Activated T-cell treated with anti-CD3 and anti-CD28 coated beads for 1 hour (primary cell): ENCODE measurements at regions not wholly inside any gene's neighbourhood (a gene's known extent, or its start where the extent isn't known, plus 50 kb on each side); places are given as distances from the start of the nearest gene placed in this dataset.

ENCODE experiments used
- DNase-seq: peaks from one replicate; pipeline ENCODE4 v3.0.0-alpha.2; 2020; ENCODE audit warnings: low read depth

GRCh38 chr17:77602062-77602746 is 356.3 kb upstream of the TNRC6C start:
- DNase-seq: no peak

GRCh38 chr17:77602883-77603640 is 355.4 kb upstream of the TNRC6C start:
- no peak for DNase-seq

DNA sequence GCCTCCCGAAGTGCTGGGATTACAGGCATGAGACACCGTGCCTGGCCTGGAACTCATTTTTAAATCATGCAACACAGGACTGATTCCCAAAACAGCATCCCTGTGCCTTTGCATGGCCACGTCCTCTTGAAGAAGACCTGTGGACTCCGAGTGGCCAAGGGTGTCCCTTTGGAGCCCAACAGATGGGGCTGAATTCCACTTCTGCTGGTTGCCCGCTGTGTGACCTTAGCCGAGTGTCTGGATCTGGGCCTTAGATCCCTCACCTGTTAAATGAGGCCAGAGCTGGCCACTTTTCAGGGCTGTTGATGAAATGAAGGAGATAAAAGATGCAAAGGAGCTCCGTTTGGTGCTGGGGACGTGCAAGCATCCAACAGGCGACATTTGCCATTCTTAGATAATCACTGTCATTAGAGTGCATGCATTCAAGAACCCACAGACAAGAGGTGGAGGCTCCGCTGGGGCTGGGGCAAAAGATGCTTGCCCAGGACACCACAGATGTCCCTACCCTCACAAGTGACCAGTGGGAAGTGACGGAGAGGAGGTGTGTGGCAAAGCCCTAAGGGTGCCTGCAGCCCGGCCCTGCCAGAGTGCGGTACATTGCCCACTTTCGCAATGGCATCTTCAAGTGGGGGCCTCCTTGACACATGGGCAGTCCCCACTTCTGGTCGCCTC is 354.1 kb upstream of the TNRC6C start:
- DNase-seq: no peak

GRCh38 chr17:77604973-77605313 is 353.6 kb upstream of the TNRC6C start:
- no peak for DNase-seq

DNA sequence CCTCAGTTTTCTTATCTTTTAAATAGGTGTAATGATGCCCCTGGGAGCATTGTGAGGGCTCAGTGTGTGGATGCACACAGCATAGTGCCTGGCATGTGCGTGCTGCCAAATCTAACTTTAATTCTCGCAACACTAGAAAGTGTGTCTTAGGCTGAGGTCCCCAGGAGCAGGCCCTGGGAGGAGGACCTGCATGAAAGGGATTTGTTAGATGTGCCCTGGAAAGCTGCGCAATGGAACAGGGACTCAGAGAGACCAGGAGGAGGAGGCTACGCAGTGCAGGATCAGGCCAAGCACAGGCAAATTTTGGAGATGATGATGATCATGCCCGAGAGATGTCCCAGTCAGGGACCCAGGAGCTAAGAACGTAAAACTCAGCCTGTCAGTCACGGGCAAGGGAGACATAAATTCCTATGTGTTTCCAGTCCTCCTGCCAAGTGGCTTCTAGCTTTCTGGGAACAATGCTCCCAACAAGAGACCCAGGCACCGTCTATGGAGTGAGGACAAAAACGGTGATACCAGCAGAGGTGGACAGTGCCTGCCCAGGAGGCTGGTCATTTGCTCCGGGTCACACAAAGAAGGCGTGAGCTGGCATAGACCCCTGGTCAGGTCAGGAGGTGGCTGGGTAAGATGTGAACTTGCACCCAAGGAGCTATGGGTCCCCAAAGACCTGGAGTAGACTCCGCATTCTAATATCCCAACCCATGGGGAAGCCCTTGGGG is 352.2 kb upstream of the TNRC6C start:
- DNase-seq: no peak

DNA sequence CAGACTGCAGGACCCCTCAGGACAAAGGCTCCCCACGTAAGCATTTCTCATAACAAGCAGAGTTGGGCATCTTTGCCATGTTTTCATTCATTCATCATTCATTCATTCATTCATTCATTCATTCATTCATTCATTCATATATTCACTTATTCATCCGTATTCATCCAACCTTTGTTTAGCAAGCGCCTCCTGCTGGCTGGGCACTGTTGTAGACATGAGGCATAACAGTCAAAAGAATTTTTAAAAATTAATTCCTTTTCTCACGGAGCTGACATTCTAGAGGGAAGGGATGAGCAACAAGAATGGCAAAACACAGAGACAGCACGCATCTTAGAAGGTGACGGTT is 351.7 kb upstream of the TNRC6C start:
- no peak for DNase-seq

DNA sequence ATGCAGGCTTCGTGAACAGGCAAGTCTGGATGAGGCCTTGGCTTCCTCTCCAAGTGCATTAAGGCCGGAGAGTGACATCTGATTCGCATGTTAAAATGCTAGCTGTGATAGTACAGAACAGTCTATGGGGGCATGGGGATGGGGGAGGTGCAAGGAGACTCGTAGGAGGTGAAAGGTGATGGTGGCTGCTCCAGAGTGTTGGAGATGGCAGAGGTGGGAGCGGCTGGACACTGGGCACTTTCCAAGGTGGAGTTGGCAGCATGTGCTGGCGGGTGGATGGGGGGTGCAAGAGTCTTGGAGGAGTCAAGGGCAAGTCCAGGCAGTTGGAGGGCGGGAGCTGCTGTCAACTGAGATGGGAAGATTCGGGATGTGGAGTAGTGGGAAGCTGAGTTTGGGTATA is 350.9 kb upstream of the TNRC6C start:
- DNase-seq: no peak

GRCh38 chr17:77608431-77608830 is 350.1 kb upstream of the TNRC6C start:
- DNase-seq: no peak

GRCh38 chr17:77609553-77610517 is 348.7 kb upstream of the TNRC6C start:
- peak; percentile 46 for DNase-seq

- no peak for DNase-seq
Measured at GRCh38 chr17:77610518-77610893, 348.0 kb upstream of the TNRC6C start.

- DNase-seq: no peak
Measured at GRCh38 chr17:77610972-77611521, 347.5 kb upstream of the TNRC6C start.

- no peak for DNase-seq
Measured at GRCh38 chr17:77611791-77612502, 346.6 kb upstream of the TNRC6C start.

DNA sequence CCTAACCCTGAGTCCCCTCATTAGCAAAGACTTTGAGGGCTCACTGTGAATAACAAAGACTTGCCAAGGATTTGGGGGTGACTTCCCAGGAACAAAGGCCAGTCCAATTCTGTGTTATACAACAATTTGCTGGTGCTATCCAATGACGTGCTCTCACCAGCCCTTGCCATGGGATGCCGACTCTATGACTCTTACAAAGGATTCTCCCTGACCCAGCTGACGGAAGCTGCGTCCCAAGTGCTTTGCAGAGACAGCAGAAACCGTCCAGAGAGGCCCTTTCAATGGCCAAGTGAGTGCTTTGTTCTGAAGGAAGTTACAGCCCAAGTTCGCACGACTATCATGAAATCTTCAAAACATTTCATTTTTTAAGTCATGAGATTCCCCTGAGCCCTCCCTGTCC is 345.3 kb upstream of the TNRC6C start:
- DNase-seq: no peak

DNA sequence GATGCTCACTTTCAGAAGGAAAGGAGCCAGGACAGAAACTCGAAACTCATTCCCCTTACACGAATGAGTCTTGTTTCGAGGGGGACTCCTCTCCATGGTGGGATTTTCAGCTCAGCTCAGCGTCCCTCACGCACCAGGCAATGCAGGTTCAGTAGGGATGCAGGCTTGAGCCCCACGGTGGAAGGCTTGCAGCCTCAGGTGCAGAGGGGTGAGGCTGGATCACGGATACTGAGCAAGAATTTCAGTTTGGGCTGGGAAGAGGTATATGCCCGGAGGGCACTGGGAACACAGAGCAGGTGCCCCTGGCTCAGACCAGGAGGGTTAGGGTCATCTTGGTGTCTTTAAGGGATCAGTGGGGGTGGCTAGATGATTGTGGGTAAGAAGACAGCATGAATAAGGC is 344.9 kb upstream of the TNRC6C start:
- no peak for DNase-seq

DNA sequence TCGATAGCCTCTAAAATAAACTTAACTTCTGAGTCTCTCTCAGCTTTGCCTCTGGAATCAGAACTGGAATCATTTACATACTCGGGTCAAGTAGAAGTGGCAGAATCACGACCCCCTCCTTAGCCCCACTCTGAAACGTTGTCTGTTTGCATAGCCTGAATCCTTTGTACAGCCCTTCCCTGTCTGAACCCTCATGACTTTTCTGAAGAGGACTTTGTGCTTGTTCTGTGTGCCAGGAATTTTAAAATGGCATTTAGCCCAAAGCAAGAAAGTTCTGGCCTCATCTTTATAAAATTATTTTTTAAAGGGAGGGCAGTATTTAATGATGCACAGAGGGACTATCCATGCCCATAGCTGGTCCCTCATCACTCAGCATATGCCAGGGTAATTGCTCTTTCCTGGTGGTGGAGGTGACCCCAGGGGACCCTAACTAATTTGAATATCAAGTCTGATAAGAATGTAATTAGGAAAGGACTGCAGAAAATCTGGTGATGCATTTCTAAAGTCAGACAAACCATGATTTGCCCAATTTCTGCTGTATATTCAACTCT is 342.7 kb upstream of the TNRC6C start:
- no peak for DNase-seq

DNA sequence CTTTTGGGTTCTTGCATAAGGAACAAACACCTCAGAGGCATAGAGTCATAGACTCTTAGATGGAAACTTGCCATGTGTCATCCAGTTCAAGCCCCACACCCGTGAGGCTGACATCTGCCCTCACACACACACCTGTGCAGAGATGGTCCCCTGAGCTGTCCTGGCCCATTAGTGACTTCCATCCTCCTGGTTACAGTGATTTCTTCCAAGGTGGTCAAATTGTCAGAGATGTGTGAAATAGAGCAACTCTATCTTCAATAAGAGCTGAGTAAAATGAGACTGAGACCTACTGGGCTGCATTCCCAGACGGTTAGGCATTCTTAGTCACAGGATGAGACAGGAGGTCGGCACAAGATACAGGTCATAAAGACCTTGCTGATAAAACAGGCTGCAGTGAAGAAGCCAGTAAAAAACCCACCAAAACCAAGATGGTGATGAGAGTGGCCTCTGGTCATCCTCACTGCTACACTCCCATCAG is 342.2 kb upstream of the TNRC6C start:
- DNase-seq: no peak

DNA sequence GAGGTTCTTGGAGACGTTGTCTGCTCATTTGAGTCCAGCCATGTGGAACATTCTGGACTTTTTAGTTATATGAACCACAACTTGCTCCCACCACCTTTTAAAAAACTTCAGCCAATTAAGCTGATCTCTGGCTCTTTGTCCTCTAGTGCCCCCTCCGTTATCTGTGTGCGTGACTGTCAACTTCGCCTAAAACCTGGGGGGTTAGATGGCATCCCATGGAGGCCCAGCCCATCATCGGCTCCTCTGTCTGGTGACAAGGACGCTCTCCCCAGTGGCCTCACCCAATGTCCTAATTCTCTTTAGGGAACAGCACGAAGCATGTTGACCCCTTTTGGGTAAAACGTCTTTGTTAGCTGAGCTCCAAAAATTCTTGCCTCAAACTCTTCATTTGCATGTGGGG is 341.0 kb upstream of the TNRC6C start:
- DNase-seq: no peak

DNA sequence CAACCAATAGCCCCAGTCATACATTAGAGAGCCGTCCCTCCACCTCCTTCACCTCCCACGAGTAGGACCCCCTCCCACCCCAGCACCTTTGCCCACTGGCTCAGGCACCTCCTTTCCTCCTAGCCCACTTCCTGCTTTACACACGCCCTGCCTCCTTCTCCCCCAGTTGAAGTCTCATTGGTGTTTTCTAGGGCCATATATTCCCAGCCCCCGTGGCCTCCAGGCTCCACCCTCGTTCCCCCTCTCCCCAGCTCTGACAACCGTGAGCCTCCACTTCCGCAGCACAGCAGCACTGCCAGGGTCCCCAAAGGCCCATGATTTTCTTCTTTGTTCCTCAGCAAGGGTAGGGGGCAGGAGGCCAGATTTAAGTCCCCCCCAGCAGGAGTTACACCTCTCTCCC is 340.3 kb upstream of the TNRC6C start:
- DNase-seq: no peak

- no peak for DNase-seq
Measured at GRCh38 chr17:77618731-77619130, 339.8 kb upstream of the TNRC6C start.

DNA sequence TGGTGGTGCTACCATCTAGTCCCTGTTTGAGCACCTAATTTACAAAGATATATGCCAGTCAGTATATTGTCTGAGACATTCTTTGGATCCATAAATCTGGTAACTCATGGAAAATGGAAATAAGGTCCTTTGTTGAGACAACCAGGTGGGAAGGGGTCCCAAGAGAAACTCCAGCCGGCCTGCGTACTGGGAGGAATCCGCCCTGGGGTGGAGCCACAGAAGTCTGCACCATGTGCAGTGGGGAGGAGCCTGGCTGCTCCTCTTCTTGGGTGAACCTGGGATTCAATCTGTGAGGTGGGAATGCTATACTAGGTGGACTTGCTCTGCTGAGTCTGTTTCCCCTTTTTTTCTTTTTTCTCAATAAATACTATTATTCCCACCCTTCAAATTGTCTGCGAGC is 339.2 kb upstream of the TNRC6C start:
- no peak for DNase-seq
